ENCODE measurements at regions not wholly inside any gene's neighbourhood (a gene's known extent, or its start where the extent isn't known, plus 50 kb on each side); places are given as distances from the start of the nearest gene placed in this dataset.

DNA sequence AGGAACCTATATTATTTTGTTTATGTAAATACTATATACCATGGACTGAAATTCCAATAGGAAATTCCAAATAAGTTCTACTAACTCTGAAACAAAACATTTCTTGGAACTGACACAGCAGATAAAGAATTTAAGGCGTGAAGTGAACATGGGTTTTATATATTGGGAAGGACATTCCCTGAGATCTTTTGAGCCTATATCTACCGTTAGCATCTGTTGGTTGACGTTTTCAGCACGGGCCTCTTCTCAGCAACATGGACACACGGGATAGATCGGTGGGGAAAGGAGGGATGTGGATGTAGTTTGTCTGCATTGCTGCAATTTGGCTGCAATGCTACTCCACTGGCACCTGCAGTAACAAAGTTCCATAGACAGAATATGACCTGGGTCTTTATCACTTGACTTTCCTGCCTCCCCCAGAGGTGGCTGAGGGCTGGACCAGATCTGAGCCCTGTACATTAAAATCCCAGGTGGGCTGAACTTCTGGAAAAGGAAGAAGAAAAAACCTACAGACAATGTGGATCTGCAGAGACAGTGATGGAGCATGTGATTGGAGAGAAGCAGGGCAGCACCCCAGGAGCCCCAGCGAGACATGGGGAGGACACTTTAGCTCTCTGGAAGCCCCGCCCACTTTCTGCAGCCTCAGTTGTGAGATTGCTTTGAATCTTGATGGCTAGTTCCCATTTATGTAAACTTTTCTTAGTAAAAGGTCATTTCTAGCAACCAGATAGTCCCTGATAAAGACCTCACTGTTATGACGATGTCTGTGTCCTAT is 91.2 kb upstream of the CPEB4 start:
- DNase-seq (ENCODE audit: extremely low read depth in 1 of 2, low read depth in 1 of 2) = no peak

DNA sequence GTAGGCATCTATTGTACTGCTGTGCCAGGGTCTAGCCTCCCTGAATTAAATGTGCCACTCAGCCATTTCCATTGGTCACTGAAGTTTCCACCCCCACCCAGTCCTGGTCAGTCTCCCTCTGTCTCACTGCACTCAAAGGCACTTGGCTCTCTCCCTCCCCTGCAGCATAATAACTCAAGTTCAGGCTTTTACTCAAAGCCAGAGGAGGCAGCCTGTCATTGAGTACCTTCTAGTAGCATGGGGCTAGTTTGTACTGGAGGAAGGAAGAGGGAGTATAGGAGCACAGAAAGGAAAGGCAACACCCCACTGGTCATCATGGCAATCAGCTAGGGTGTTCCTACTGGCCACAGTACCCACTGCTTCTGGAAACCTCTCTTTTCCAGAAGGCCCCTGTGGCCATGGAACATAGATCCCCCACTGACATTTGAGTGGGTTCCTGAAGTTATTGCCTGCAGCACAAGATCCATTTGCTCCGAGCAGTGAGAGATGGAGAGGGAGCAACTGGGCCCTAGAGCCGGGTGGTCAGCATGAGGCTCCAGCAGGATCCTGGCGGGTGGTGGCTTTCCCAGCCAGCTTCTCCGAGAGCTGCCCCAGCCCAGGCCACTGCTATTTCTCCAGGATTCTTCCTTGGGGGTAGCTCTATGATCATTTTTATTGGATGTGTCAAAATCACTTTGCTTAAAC is 89.9 kb upstream of the CPEB4 start:
- DNase-seq (ENCODE audit: extremely low read depth in 1 of 2, low read depth in 1 of 2) = no peak

DNA sequence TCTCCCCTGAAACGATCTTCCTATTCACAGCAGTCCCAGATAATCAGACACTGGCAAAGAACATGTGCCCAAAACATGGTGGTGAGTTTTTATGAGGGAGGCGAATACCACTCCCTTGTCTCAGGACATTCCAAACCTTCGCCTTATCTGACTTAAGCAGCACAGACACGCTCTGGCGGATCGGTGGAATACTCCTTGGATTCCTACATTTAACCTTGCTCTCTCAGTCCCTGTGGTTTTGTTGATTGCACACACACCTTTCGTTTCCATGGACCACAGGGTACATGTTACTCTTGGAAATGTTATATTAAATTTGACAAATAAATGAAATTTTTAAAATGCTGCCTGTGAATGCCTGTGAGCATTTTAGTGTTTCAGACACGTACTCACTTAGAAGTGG is 87.8 kb upstream of the CPEB4 start:
- DNase-seq (ENCODE audit: extremely low read depth in 1 of 2, low read depth in 1 of 2) = no peak

DNA sequence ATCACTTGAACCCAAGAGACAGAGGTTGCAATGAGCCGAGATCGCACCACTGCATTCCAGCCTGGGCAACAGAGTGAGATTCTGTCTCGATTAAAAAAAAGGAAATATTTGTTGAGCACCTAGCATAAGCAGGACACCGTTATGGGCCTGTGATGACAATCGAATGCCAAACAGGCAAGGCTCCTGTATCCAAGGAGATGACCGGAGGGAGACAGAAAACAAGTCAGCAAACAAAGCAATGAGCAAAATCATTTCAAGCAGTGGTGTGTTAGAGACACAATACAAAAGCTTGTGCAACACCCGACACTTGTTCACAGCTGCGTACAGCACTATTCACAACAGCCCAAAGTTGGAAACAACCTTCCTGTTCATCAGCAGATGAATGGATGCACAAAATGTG is 87.1 kb upstream of the CPEB4 start:
- no peak for DNase-seq (ENCODE audit: extremely low read depth in 1 of 2, low read depth in 1 of 2)

DNA sequence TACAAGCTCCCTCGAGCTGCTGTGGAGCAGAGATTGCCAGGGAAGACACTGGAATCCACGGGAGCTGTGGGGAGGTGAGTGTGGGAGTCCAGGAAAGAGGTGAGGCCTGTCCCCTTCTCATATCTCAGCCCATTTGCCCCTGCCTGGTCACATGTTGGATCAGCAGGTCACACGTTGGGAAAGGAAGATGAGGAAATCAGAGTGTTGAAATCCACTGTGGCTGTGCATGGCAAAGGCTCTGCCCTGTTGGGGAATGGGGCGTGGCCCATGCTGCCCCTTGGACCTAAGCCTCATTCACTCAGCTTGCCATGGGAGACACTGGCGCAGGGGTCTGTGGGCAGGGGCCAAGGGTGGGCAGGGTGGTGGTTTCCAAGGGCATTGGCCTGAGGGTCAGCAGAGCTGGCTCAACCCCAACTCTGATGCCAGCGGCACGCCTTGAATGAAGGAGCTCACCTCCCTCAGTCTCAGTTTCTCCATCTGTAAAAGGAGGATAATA is 85.4 kb upstream of the CPEB4 start:
- no peak for DNase-seq (ENCODE audit: extremely low read depth in 1 of 2, low read depth in 1 of 2)

DNA sequence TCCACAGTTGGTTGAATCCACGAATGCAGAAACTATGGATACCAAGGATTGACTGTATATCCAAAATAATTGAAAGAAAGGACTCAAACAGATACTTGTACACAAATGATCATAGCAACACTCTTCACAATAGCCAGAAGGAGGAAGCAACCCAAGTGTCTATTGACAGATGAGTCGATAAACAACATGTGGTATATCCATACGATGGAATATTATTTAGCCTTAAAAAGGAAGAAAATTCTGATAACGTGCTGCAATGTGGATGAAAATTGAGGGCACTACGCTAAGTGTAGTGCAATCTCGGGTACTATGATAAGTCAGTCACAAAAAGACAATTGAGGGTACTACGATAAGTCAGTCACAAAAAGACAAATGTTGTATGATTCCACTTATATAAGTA is 83.6 kb upstream of the CPEB4 start:
- DNase-seq (ENCODE audit: extremely low read depth in 1 of 2, low read depth in 1 of 2) = no peak

DNA sequence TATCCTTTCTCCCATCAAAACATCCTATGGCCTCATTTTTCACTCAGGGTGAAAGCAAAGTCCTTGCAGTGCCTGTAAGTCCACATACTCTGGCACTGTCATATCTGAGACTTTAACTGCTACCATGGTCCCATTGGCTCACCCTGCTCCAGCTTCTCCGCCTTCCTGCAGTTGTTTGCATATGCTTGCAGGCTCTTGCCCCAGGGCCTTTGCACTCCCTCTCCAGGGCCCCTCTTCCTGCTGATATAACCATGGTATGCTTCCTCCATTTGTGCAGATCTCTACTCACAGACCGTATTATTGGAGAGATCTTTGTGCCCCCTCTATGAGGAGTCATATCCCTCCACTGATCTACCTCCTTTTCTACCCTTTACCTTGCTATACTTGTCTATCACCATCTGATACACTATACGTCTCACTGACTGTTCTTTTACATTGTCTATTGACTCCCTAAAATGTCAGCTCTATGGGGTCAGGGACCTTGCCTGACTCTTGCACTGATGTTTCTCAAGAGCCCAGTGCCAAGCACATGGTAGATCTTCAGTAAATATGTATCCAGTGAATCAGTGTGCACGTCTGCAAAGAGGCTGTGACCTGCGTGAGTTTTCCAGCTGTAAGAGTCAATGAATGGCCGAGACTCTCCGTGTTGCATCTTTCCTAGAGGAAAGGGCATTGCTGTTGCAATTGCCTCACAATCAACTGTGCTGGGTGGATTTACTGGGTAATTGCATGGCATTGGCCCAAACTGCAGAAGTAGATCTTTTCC is 81.7 kb upstream of the CPEB4 start:
- no peak for DNase-seq (ENCODE audit: extremely low read depth in 1 of 2, low read depth in 1 of 2)

DNA sequence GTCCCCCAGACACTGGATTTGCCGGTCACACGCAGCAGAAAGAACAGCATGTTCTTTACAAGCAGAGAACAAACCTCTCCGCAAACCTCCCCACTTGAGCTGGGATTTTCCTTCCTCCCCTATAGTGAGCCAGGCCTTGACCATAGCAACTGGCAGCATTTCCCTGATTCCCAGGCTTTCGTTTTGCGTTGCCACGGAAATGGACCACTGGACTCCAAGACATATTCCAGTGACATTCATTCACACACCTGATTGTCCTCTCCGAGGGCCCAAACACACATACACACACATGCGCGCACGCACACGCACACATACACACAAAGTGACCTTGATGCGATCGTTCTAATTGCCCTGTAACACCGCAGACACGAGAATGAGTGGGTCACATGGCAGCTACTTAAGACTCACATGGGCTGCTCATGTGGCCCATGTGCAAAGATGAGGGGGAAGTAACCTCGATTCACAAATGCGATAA is 80.9 kb upstream of the CPEB4 start:
- no peak for DNase-seq (ENCODE audit: extremely low read depth in 1 of 2, low read depth in 1 of 2)

DNA sequence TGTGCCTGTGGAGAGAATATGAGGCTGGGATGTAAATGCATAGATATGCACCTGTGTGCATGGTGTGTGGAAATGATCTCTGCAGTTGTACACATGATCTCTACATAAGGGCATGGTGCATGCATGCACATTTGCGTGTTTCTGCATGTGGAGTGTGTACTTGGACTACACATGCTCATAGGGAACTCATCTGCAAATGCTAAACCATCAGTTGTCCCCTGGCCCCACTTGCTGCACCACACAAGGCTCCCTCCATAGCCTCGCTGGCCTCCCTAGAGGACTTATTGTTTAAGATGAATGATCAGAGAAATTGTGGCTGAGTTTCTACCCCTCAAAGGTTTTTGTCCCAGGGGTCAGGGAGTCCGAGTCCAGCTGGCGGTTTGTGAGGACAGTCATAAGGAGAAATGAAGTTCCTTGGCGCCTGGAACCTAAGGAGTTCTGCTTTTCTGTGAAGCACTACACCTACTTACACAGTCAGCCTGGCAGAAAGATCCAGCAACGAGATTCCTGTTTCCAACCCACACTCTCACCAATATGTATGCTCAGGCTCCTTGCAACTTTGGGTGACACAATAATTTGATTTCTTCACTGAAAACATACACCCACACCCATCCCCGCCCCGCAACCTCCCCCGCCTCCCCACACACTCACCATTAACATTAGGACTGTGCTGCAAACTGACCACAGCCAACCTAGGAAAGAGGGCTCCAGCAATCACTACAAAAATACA is 79.9 kb upstream of the CPEB4 start:
- no peak for DNase-seq (ENCODE audit: extremely low read depth in 1 of 2, low read depth in 1 of 2)

DNA sequence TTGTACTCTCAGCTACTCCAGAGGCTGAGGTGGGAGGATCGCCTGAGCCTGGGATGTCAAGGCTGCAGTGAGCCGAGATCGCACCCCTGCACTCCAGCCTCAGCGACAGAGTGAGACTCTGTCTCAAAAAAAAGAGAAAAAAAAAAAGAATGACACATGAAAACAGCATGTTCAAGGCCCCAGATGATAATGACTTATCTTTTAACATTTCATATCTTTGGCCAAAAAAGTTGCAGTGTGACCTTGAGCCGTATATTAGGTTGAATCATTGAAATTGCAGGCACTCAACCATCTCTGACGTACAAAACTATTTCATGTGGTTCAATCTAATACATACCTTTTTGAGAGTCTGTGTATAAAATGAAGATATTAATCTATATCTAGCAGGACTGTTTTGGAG is 79.1 kb upstream of the CPEB4 start:
- DNase-seq (ENCODE audit: extremely low read depth in 1 of 2, low read depth in 1 of 2) = no peak

DNA sequence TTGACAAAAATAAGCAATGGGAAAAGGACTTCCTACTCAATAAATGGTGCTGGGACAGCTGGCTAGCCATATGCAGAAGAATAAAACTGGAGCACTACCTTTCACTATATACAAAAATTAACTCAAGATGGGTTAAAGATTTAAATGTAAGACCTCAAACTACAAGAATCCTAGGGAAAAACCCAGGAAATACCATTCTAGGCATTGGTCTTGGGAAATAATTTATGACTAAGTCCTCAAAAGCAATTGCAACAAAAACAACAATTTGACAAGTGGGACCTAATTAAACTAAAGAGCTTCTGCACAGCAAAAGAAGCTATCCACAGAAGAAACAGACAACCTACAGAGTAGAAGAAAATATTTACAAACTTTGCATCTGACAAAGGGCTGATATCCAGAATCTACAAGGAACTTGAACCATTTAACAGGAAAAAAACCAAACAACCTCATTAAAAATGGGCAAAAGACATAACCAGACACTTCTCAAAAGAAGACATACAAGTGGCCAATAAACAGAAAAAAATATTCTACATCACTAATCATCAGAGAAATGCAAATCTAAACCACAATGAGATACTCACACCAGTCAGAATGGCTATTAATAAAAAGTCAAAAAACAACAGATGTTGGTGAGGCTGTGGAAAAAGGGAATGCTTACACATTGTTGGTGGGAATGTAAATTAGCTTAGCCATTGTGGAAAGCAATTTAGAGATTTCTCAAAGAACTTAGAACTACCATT is 75.2 kb upstream of the CPEB4 start:
- no peak for DNase-seq (ENCODE audit: extremely low read depth in 1 of 2, low read depth in 1 of 2)

DNA sequence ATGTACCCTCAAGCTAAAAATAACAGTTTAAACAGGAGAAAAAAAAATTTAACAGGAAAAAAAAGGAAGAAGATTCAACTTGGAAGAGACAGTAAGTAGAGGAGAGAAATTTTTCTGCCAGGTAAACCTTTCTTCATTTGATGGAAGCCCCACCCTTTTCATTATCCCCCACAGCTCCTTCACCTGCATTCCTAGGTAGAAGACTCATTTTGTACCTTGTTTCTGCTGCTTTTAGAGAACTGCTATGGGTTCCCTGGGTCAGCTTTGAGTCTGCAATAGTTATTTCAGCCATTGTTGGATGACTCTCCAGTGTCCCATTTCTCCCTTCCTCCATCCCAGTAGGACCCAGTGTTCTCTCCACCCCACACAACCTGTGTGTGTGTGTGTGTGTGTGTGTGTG is 74.1 kb upstream of the CPEB4 start:
- no peak for DNase-seq (ENCODE audit: extremely low read depth in 1 of 2, low read depth in 1 of 2)

DNA sequence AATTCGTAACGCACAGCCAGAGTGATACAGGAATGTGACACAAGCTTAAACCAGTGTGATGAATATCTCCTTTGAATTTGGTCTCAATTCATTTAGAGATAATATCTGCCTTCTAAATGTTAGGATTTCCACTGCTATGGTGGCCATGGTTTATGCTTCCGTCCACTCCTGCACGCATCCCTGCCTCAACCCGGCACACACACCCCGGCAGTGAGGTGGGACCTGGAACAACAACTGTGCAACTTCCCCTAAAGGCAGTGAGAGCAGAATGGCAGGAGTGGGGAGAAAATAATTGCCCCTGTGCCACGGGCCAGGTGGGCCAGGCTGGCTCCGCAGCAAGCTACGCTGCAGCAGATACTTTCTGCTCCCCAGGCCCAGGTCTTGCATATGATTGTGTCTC is 72.6 kb upstream of the CPEB4 start:
- no peak for DNase-seq (ENCODE audit: extremely low read depth in 1 of 2, low read depth in 1 of 2)

DNA sequence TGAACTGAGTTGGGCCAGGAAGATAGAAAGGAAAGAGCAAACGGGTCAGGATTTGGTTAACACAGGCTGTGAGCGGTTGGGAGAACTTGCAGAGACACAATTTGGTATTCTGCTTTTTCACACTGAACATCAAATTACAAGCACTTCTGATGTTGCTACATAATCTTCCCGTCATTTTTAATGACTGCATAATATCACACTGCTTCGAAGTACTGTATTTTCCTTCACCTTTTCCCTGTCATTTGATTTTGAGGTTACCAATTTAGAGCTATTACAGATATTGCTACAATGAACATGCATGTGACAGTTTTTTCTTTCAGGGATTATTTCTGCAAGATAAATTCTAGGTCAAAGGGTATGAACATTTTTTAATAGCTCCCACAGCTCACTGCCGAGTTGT is 71.4 kb upstream of the CPEB4 start:
- no peak for DNase-seq (ENCODE audit: extremely low read depth in 1 of 2, low read depth in 1 of 2)

DNA sequence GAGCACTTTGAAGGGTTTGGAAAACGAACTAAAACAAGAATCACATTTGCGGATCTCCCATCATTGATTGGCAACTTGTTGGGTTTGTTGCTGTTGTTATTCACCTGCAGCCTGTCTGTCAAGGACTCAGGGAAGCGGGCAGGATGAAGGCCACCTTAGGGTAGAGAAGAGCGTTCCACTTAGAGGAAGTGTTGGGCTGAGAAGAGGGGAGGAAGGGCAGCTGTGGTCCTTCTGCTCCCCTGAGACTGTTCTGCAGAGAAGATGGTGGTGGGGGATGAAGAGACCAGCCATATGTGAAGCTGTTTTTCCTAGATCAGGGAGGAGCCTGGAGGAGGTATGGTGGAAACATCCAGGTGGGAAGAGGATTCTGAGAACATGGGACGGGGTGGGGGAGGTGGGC is 70.6 kb upstream of the CPEB4 start:
- DNase-seq (ENCODE audit: extremely low read depth in 1 of 2, low read depth in 1 of 2) = no peak

DNA sequence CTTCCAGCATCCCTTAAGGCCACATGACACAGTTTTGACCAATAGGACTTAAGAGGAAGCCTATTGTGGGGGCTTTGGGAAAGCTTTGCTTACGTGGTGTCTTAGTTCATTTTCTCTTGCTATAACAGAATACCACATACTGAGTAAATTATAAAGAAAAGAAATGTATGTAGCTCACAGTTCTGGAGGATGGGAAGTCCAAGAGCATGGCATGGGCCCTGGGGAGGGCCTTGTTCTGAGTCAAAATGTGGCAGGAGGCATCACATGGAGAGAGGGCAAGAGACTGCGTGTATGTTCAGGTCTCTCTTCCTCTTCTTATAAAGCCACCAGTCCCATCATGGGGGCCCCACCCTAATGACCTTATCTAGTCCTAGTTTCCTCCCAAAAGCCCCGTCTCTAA is 68.6 kb upstream of the CPEB4 start:
- no peak for DNase-seq (ENCODE audit: extremely low read depth in 1 of 2, low read depth in 1 of 2)

DNA sequence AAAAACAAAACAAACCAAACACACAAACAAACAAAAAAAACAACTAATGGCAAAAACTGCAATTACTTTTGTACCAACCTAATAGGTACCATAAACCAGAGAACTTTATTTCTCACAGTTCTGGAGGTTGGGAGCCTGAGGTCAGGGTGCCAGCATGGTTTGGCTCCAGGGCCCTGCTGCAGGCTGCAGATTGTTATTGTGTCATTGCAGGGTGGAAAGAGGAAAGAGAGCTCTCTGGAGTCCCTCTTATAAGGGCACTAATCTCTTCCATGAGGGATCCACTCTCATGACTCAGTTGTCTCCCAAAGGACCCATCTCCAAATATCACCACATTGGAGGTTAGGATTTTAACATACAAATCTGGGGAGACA is 64.9 kb upstream of the CPEB4 start:
- DNase-seq (ENCODE audit: extremely low read depth in 1 of 2, low read depth in 1 of 2) = no peak

DNA sequence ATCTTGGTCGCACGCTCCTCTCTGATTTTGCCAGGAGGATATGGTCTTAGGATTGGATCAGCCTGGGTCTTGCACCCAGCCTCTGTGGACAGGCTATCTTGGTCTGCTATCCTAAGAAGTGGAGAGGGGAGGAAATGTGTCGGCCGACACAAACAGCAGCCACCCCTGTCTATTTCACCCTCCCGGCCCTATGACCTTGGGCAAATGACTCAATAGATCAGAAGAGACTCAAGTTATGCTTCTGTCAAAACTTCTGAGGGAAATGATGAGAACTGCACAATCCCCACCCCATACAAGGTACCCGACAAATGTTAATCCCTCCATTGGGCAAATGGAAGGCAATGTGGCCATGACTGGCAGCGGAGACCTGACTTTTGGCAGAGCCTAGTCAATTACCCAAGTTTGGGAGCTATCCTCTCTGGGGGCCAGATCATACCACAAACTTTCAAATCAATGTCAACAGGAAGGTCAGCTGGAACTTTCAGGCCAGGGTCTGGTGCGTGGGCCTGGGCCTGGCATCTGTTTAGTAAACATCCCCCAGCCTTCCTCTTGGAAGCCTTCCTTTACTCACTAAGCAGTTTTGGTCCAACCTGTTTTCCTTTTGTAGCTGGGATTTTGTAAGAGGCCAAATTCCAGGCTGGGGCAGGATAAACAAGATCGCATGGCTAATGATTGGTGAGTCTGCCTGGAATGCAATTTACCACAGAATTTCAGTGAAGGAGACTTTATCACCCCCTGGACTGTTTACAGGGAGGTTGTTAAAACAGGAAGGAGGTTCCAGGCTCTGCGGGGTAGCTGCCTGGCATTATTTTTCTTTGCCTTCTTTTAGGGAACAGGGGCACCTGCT is 64.2 kb upstream of the CPEB4 start:
- DNase-seq (ENCODE audit: extremely low read depth in 1 of 2, low read depth in 1 of 2) = no peak

DNA sequence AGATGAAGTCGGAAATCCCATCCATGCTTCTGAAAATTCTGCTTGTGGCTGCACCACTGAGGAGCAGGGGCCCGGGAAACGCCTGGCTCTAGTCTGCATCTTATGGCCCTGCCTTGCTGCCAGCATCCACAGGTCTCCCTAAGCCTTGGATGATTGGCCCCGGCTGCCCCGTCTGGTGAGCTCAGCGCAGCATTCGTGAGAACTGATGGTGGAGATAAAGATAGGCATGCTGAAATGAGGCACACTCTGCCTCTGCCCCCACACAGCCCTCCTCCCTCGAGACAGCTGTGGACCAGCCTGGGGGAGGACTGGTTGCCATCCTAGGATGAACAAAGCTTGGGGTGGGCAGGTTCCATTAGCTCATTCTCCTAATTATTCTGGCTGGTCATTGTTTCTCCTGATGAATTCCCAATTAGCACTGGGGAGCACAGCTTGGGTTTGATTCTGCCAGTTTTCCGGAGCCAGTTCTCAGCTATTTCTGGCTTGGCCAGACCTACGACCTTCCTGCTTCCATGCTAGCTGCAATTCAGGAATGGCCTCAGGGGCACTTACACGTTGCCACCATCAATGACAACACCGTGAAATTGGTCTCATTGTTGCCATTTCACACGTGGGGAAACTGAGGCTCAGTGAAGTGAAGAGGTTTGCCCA is 62.8 kb upstream of the CPEB4 start:
- no peak for DNase-seq (ENCODE audit: extremely low read depth in 1 of 2, low read depth in 1 of 2)
